GM13977 (cell line): ENCODE measurements at regions not wholly inside any gene's neighbourhood (a gene's known extent, or its start where the extent isn't known, plus 50 kb on each side); places are given as distances from the start of the nearest gene placed in this dataset.

ENCODE experiments used
- DNase-seq: peaks from one replicate; pipeline ENCODE4 v3.0.0; 2012; ENCODE audit warnings: low spot score
- in situ Hi-C: fragments of 300-500 bp; cut with MboI; formaldehyde crosslinking; loops from one replicate; pipeline ENCODE4 v1.12.0; 2022; ENCODE audit warnings: low sequenced_read_pairs, low pct_unique_long_range_greater_than_20kb, mixed read lengths, inconsistent platforms; ENCODE audit not compliant: unreplicated experiment
- TF ChIP-seq, protein P1 (sequence below): IDR thresholded peaks from 2 replicates; pipeline ENCODE4 v1.5.1; 2012; ENCODE audit warnings: mild to moderate bottlenecking, control low read depth; ENCODE audit not compliant: insufficient read depth; ENCODE audit errors: extremely low read depth, missing control alignments

DNA sequence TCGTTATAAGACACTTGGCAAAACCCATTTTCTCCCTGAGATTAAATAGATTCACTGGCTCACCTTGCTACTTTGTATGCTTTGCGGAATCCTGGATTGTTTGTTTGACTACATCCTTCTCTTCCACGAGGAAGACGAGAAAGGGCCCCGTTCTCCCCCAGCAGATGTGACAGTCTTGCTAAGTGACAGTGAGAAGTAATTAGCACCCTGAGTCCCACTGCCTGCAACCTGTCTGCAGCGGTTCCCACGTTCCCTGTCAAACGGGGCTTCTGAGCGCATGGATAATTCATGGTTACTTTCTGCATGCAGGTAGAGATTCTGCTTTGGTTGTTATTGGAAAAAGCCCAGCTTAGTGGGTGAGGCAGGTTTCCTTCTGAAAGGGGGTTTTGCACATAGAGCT, 163.7 kb downstream of the CDH26 start:
- DNase-seq: no peak
- in situ Hi-C loops: no loop called here
- TF ChIP-seq, protein P1, sequence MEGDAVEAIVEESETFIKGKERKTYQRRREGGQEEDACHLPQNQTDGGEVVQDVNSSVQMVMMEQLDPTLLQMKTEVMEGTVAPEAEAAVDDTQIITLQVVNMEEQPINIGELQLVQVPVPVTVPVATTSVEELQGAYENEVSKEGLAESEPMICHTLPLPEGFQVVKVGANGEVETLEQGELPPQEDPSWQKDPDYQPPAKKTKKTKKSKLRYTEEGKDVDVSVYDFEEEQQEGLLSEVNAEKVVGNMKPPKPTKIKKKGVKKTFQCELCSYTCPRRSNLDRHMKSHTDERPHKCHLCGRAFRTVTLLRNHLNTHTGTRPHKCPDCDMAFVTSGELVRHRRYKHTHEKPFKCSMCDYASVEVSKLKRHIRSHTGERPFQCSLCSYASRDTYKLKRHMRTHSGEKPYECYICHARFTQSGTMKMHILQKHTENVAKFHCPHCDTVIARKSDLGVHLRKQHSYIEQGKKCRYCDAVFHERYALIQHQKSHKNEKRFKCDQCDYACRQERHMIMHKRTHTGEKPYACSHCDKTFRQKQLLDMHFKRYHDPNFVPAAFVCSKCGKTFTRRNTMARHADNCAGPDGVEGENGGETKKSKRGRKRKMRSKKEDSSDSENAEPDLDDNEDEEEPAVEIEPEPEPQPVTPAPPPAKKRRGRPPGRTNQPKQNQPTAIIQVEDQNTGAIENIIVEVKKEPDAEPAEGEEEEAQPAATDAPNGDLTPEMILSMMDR: no peak

GRCh38 chr20:60122671-60123070, 164.4 kb downstream of the CDH26 start:
- in situ Hi-C loops: no loop called here
- TF ChIP-seq, protein P1: no peak

DNA sequence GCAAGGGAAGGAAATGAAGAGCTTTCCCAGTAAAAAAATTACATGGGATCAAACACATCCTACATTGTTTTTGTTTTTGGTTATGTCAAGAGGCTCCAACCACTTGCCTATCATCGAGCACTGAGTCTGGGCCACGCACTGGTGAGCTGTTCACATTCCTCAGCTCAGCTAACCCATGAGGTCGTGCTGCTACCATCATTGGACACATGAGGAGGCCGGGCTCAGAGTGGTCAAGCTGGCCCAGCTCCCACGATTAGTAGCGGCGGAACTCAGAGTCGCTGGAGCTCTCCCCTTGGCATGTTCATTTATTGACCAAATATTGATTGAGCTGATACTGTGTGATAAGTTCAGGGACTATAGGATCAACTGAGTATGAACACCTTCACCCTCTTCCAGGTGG, 164.9 kb downstream of the CDH26 start:
- in situ Hi-C loops: no loop called here
- no peak for DNase-seq
- TF ChIP-seq, protein P1: no peak

More at GRCh38 chr20:60122671-60123070, 164.4 kb downstream of the CDH26 start:
- DNase-seq: no peak

DNA sequence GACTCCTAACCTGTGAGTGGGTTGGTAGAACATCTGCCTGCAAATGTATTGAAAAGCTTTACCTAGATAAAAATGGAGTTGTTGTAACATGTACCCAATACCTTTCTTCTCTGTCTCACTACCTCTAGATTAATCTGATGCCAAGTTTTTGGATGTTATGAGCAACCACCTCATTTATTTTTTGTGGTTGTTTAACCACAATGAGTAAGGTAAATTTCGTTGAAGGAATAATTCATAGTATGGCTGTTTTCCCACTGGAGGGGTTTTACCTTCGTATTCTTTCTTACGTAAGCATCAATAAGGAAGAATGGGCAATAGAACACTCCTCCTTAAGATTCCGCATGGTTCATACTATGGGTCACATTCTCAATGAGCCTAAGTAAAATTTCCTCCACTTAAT, 165.4 kb downstream of the CDH26 start:
- DNase-seq: no peak
- in situ Hi-C loops: no loop called here
- TF ChIP-seq, protein P1: no peak

GRCh38 chr20:60124776-60125381, 166.7 kb downstream of the CDH26 start:
- in situ Hi-C loops: no loop called here
- TF ChIP-seq, protein P1: no peak
- no peak for DNase-seq

GRCh38 chr20:60125513-60125912, 167.3 kb downstream of the CDH26 start:
- in situ Hi-C loops: no loop called here
- TF ChIP-seq, protein P1: no peak
- DNase-seq: no peak
